HG03575 (cell line): ENCODE measurements at regions not wholly inside any gene's neighbourhood (a gene's known extent, or its start where the extent isn't known, plus 50 kb on each side); places are given as distances from the start of the nearest gene placed in this dataset.

Experiments used
- ATAC-seq: cut with Tn5 transposase; IDR thresholded peaks from one replicate; pipeline ENCODE4 v1.9.1; 2021; ENCODE audit not compliant: unreplicated experiment, insufficient number of reproducible peaks, low FRiP score; ENCODE audit errors: extremely low read depth

DNA sequence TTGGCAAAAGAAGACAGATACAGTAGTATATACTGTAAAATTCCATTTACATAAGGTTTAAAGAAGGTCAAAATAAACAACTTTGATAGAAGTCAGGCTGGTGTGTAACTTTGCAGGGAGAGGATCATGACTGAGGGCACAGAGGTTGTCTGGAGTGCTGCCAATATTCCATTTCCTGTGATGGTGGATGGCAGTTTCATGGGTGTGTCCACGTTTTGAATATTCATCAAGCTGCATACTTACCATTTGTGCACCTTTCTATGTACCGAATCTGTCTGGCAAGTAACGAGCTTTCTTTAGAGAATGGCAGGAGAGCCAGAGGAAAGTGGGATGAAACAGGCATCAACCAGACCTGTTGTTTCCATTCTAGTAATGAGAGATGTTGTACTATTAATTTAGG is 420.5 kb upstream of the HTR2A start:
- no peak for ATAC-seq

DNA sequence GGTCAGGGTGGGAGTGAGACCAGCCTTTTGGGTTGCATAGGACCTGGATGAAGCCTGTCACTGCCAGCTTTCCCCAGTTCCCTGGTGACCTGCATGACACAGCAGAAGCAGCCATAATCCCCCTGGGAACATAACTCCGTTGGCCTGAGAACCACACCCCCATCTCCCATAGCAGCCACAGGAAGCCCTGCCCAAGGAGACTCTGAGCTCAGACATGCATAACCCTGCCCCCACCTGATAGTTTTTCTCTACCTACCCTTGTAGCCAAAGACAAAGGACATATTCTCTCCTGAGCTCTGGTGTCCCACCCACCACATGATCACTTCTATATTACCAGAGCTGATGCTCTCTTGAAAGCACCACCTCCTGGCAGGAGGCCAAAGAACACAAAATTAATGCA is 413.5 kb upstream of the HTR2A start:
- no peak for ATAC-seq

DNA sequence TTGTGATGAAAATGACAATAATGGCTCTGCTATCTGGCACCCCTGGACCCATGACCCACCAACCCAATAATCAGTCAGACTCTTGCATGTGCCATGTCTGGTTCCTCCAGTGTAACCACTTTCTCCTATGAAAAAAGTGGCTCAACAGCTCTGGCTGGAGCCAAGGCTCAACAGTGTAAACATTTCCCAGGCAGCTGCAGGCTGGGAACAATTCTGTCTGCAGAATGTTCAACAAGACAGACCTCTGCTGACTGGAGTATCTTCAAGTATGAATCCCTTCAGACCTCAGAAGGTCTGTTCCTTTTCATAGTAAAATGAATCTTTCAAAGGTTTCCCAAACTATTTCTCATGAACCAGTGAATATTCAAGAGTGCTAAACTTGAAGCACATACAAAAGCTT is 410.1 kb upstream of the HTR2A start:
- ATAC-seq = no peak

DNA sequence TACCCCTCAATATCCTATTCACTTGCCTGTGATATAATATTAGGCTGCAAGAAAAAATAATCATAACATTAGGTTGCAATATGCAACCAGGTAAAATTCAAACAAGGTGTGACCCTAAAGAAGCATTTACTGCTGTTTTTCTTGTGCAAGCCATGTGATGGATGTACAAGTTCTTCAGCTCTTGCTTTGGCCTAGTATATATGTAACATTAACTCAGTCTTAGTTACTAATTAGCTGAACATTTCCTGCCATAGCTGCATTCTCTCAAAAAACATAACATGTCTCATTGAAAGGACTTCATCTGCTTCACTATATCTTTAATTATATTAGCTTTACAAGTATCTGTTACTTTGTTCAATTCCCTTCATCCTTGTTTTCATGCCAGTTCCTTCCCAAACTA is 406.8 kb upstream of the HTR2A start:
- ATAC-seq = no peak

DNA sequence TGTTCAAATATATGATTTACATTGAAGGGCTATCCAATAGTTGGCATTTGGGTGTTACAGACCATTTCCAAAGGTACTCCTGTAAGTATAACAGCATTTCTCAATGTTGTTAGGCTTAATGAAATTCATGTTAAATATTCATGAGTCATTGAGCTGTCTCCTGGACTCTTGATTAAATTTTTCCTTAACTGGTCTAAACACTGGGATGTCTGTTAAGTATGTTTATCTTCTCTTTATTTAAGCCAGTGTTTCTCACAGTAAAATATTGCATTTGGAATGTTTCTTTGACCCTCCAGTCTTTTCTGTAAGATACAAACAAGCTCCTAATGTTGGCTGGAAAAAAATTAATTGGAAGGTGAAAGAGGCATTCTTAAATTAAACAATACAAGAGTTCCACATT is 402.5 kb upstream of the HTR2A start:
- ATAC-seq = no peak

DNA sequence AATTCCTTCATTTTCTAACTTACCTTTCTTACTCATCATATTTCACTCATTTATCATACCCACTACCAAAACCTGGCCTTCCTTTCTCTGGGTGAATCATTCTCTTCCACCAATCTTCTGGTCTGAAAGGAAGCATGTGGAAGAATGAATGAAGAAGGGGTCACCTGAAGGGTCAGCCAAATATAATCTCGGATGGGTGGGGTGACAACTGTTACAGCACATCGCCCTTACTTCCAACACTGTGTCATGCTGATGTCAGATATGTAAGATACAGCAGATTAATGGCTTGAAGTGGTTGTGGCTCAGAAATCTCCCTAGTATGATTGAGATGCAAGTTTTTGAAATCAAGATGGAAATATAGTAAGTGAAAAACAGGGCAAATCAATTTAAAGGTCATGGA is 401.7 kb upstream of the HTR2A start:
- ATAC-seq = no peak

DNA sequence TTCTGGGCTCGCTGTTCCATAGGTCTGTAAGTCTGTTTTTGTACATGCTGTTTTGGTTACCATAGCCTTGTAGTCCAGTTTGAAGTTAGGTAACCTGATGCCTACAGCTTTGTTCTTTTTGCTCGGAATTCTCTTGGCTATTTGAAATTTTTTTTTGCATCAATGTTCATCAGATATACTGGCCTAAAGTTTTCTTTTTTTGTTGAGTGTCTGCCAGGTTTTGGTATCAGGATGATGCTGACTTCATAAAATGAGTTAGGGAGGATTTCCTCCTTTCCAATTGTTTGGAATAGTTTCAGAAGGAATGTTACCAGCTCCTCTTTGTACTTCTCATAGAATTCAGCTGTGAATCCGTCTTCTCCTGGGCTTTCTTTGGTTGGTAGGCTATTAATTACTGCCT is 397.8 kb upstream of the HTR2A start:
- ATAC-seq = no peak

DNA sequence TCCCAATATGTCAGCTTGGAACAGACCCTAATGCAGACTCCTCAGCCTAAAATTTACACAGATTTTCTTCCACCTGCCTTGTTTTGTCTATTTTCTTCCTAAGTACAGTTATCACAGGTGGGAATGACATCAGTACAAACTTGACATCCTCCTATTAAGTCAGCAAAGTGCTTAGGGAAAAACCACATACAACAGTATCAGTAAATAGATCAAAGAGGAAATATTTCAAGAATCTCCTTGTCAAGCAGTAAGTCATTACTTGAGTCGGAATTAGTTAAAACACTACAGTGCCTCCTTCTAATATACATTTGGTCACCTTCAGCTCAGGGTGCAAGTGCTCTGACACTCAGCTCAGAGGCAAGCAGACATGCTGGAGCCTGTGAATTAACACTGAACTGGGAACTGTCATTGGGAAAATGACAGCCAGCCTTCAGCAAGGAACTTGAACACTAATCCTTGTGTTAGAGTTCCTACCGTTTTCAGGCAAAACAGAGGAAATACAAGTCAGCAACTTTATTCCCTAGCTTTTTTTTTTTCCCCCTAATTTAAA is 394.3 kb upstream of the HTR2A start:
- no peak for ATAC-seq

DNA sequence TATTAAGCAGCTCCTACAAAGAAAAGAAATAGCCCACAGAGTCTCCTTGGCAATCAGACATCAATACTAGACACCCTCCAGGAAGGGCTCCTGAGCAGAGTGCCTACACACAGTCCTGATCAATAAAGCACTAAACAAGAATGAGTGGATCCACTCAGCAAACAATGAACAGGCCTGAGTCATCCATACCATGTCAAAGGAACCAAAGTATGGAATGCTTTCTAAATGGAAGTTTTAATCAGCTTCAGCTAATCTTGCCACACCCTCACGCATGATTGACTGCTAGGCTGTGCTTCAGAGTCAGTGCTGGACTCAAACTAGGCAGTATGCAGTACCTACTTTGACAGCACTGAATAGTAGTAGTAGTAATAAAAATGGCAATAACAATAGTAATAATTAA is 392.7 kb upstream of the HTR2A start:
- ATAC-seq = no peak

DNA sequence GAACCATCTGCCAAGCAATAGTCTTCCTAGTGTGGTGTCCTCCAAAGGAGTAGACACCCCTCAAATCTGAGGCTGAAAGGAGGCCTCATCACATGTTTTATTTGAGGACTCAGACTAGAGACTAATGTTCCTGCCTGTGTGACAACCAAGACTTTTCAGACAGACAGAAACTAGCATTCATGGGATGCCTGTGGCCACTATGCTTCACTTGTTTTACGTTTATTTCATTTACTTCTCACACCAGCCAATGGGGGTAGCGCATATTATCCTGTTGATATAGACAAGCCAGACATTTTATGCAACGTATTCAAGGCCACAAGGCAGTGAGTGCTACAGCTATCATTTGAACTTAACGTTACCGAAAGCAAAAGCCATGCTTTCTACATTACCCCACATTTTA is 391.7 kb upstream of the HTR2A start:
- no peak for ATAC-seq

DNA sequence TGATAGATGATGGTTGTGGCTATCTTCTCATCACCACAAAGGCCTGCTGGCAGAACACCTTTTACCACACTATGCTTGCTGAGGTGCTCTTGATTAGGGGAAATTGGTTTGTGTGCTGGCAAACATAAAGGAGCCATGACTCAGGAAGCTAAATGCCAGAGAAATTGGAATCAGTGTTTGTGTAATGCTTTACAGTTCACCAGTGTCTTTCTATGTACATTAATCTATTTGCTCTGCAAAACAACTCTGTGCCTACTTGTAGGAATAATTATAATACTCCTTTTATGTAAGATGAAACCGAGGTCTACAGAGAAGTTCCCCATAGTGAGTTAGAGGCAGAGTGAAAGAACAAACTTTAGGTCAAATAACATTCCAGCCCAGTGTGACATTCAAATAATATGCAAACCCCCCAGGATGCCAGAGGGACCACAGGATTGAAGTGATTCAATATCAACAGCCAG is 390.5 kb upstream of the HTR2A start:
- no peak for ATAC-seq

DNA sequence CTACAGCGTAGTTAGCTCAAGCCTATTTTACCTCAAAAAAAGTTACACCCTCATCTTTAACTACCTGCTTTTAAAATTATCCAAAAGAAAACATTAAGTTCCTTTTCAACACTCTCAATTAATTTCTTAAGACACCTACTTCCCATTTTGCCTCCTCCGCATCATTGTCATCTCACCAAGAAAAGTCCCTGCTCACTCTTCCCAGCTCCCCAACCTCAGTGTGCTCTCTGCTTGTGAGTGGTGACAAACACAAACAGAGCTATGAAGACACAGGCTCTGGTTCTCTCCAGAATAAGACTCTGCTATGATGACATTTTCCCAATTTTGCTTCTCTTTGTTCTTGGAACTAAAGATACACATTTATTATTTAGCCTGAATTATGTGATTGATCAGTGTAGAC is 385.1 kb upstream of the HTR2A start:
- ATAC-seq = no peak

DNA sequence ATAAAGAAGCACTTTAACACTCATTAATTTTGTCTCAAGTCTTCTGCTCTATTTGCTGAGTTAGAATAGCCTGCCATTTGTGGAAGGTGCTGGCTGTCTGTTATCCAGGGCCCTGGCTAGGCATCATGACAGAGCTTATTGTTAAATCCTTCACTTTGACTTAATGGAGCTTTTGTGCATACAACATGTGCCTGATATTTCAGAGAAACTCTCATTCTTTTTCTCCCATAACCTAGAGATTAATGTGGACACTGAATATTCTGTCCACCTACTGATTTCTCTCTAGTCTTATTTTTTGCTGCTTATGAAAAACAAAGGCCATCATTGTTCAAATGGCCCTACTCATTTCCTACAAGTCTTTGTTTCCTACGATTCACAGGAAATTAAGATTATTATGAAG is 383.1 kb upstream of the HTR2A start:
- no peak for ATAC-seq

DNA sequence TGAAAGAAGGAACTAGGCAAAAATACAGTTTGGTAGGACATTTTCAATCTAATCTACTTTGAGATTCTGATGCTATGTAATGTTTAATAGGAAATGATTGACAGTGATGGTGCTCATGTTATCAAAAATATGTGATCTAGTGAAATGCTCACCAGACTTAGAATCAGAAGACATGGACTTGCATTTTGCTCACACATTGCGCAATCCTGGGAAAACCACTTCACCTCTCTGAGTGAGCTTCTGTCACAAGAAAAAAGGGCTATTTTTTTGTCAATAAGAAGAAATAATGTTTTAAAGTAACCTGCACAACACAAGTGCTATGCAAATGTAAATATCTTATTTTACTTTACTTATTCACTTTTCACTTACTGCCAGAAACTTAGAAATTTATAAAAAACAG is 380.9 kb upstream of the HTR2A start:
- ATAC-seq = no peak

DNA sequence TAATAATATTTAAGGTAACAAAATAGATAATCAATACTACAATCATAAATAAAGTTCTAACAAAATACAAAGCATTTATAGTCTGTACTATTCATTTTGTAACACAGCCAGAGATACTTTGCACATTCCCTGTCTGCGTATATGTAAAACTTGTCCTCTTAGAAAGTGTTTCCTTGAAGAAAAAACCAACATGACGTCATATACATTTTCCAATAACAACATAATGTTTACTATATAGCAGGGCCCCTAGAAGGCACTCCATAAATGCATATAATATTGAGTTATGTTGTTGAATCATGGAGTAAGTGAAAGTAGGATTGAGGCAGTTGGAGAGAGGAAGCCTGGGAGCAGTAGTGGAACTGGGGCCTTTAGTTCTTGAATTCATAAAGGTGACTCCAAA is 371.4 kb upstream of the HTR2A start:
- no peak for ATAC-seq

DNA sequence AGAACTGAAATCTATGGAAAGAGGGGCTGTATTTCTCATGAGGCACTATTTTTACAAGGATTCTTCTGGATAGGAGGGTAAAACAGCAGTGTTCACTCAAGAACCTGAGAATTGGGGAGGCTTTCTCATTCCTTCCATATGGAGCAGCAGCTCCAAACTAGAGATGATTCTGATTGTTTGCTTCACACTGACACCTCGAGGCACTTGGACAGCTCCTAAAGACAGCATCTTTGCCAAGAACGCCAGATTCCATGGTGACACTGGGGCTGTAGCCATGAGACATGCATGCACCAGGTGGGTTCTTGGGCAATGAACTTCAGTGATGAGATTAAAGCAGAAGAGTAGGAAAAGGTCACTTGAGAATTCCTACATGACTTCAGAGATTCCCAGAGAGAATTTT is 361.5 kb upstream of the HTR2A start:
- ATAC-seq = no peak

DNA sequence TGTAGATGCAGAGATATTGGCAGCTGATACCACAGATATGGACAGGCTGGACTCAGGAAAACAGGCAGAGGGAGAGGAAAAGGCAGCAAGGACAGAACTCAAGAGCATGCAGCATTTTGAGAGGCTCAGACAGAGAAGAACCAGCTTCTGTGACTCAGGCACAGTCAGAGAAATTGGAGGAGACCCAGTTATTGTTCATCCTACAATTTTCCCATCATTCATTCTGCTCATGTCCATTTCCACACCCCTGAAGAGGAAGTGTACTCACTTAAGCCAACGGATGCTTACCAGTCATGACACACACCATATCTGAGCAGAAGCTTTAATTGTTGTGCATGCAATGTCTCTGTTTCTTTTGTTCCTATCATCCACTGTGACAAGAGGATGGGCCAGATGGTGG is 359.8 kb upstream of the HTR2A start:
- no peak for ATAC-seq

DNA sequence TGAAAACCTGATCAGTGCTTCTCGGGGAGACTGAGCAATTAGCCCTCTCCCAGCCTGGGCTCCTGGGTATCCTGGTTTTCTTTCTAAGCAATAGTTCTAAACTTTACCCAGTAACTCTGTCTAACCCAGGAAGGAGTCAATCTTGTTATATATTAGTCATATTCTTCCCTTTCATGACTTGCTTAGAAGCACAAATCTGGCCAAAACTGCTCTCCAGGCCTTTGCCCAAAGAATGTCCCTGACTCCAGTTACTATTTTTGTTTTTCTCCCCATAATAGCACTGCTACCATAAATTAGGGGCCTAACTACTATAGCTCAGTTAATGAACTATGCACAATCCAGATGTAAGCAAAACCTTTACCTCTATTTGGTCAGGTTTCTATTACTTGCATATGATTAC is 355.8 kb upstream of the HTR2A start:
- ATAC-seq = no peak

DNA sequence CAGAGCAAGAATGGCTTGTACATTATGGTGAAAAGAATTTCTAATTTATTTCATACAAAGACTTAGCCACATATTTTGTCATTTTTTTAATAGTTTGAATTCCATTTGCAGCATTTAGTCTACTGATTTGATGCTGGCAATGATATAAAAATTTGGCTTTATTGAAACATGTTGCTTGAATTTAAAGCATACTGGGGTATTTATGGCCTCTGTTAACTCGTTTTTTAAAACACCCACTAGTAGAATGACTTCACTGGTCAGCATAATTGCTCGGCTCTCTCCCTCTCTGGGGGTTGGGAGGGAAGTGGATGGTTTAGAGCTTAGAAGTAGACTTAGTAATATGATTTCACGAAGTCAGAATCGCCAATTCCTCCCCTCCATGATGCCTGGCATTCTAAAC is 354.9 kb upstream of the HTR2A start:
- ATAC-seq = no peak

DNA sequence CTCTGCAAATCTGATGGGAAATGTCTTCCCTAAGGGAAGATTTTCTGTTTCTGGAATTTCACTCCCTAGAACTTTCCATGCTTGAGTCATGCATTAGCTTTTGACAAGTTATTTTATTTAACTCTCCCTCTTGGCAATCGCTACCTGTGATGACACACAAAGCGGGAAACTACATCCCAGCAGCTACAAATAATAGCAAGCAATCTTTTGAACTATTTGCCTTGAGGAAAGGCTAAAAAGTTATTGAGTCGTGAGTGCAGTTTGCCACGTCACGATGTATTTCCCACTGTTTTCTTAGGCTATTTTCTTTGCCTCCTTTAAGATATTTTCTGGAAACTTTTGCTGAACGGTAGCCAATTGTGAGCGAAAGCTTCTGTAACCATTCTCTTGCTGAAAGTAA is 353.3 kb upstream of the HTR2A start:
- no peak for ATAC-seq

DNA sequence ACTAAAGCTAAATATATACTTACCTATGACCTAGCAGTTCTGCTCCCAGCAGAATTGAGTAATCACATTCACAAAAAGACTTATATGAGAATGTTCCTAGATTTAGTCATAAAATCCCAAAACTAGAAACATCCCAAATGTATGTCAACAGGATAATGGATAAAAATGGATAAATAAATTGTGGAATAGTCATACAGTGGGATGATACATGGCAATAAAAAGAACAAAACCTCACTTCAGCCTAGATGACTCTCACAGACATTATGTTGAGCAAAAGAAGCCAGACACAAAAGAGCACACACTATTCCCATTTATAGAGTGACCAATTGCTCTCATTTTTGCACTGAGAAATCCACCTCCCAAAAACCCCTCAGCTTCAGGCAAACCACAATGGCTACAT is 352.4 kb upstream of the HTR2A start:
- no peak for ATAC-seq

DNA sequence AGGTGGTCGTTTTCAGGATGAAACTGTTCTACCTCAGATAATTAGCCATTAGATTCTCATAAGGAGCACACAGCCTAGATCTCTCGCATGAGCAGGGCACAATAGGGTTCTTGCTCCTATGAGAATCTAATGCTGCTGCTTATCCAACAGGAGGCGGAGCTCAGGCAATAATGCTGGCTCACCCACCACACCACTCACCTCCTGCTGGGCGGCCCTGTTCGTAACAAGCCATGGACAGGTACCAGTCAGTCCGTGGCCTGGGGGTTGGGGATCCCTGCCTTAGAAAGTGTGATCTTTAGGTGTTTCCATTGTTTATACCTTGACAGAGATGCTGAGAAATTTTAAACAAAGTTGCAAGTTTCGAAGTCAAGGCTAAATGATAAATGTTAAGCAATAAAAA is 344.6 kb upstream of the HTR2A start:
- ATAC-seq = no peak
